Kidney epithelial cell (primary cell): ENCODE measurements at regions not wholly inside any gene's neighbourhood (a gene's known extent, or its start where the extent isn't known, plus 50 kb on each side); places are given as distances from the start of the nearest gene placed in this dataset.

Source experiments
- DNase-seq: peaks from one replicate; pipeline ENCODE4 v3.0.0-alpha.2; 2010; ENCODE audit warnings: low read depth
- H3K27me3 ChIP-seq: 2 replicates; pipeline ENCODE4 v1.6.0; 2011; ENCODE audit warnings: low read length; ENCODE audit not compliant: control insufficient read depth, insufficient read depth
- H3K36me3 ChIP-seq: 2 replicates; pipeline ENCODE4 v1.5.1; 2011; ENCODE audit warnings: low read length; ENCODE audit not compliant: control insufficient read depth, insufficient read depth
- H3K4me3 ChIP-seq: 2 replicates; pipeline ENCODE4 v1.5.1; 2011; ENCODE audit warnings: low read depth, mild to moderate bottlenecking, control low read depth, low read length
- TF ChIP-seq, protein P1 (sequence below): IDR thresholded peaks from 2 replicates; pipeline ENCODE4 v1.5.1; 2011; ENCODE audit warnings: mild to moderate bottlenecking, moderate library complexity, low read length, control low read depth, inconsistent platforms; ENCODE audit not compliant: insufficient read depth, poor library complexity, severe bottlenecking

- H3K27me3 ChIP-seq = no peaks in the 10 kb centered on the region
- TF ChIP-seq, protein P1, sequence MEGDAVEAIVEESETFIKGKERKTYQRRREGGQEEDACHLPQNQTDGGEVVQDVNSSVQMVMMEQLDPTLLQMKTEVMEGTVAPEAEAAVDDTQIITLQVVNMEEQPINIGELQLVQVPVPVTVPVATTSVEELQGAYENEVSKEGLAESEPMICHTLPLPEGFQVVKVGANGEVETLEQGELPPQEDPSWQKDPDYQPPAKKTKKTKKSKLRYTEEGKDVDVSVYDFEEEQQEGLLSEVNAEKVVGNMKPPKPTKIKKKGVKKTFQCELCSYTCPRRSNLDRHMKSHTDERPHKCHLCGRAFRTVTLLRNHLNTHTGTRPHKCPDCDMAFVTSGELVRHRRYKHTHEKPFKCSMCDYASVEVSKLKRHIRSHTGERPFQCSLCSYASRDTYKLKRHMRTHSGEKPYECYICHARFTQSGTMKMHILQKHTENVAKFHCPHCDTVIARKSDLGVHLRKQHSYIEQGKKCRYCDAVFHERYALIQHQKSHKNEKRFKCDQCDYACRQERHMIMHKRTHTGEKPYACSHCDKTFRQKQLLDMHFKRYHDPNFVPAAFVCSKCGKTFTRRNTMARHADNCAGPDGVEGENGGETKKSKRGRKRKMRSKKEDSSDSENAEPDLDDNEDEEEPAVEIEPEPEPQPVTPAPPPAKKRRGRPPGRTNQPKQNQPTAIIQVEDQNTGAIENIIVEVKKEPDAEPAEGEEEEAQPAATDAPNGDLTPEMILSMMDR = no peak
- DNase-seq = no peak
Measured at GRCh38 chr17:73838815-73839214, 194.6 kb upstream of the SDK2 start.

DNA sequence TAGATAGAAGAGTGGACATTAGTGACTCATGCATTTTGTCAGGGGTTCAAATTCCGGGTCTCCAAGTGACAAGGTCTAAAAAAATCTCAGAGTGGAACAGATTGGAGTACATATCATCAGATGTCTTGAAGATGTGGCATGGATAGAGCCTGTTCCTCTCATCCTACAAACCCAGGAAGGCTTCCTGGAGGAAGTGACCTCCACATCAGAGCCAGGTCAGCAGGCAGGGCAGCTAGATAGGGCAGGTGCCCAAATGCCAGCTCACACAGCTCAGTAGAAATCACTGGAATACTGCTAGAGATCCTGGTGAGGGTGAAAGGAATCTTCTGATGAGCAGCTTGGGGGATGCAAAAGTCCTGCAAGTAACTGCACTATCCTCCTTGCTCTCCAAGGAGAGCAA lies 196.6 kb upstream of the SDK2 start:
- Histone ChIP-seq H3K4me3 (no peak overlapping the region), H3K27me3 (no peaks in the 10 kb centered on the region), H3K36me3 (no peaks in the 10 kb centered on the region)
- no peak for DNase-seq
- TF ChIP-seq, protein P1 = no peak

More at GRCh38 chr17:73838815-73839214, 194.6 kb upstream of the SDK2 start:
- Histone ChIP-seq H3K4me3 (no peak overlapping the region), H3K36me3 (no peaks in the 10 kb centered on the region)

DNA sequence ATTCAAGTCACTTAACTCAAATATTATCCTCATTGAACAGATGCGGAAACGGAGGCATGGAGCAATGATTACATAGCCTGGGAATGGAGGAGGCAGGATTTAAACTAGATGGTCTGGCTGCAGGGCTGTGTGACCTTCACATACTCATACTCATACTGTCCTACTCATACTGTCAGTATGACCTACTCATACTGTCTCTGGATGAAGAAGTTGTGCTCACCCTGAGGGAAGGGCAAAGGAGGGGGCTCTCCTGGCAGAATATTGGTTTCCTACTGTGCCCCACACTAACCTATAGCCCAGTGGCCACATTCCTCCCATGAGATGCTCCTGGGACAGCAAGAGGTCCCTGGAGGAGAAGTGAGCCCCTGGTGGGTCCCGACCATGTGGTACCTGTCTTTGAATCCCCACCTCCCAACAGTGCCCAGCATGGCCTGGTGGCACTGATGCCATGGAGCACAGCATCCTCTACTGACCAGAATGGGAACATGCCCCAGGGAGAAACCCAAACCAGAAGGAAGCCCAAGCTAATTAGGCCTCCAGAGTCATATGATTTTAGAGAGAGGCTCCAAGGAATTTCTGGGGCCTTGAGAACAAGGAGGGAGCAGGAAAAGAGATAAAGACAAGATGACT lies 197.3 kb upstream of the SDK2 start:
- Histone ChIP-seq H3K4me3 (no peak overlapping the region), H3K36me3 (no peaks in the 10 kb centered on the region), H3K27me3 (no peaks in the 10 kb centered on the region)
- TF ChIP-seq, protein P1 = peak; percentile 41
- no peak for DNase-seq

- TF ChIP-seq, protein P1 = no peak
- DNase-seq = no peak
- Histone ChIP-seq H3K27me3 (no peaks in the 10 kb centered on the region), H3K4me3 (no peak overlapping the region), H3K36me3 (no peaks in the 10 kb centered on the region)
Measured at GRCh38 chr17:73847952-73848351, 203.7 kb upstream of the SDK2 start.

GRCh38 chr17:73850426-73850825 lies 206.2 kb upstream of the SDK2 start:
- Histone ChIP-seq H3K27me3 (no peaks in the 10 kb centered on the region), H3K36me3 (no peaks in the 10 kb centered on the region), H3K4me3 (no peak overlapping the region)
- TF ChIP-seq, protein P1 = no peak
- DNase-seq = no peak

DNA sequence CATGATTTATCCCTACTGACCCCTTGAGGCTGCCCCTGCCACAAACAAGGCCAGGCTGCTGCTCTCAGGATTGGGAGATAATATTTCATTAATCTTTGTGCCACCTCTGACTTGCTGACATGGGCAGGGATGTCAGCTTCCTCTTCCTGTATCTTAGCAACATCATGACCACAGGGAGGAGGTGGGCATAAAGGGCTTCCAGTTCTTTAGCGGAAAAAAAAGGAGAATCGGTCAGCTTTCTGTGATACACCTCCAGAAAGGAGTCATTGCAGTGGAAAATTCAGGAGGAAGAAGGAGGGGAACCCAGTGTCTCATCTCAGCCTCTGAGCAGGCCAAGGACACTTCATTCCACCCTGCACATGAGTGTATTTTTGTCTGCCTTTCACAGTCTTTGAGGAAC lies 206.8 kb upstream of the SDK2 start:
- no peaks in the 10 kb centered on the region for H3K27me3 ChIP-seq

More for the DNA sequence above, 206.8 kb upstream of the SDK2 start:
- Histone ChIP-seq H3K4me3 (no peak overlapping the region), H3K36me3 (no peaks in the 10 kb centered on the region)
- TF ChIP-seq, protein P1 = no peak
- no peak for DNase-seq
